ENCODE measurements at regions not wholly inside any gene's neighbourhood (a gene's known extent, or its start where the extent isn't known, plus 50 kb on each side); places are given as distances from the start of the nearest gene placed in this dataset.

DNA sequence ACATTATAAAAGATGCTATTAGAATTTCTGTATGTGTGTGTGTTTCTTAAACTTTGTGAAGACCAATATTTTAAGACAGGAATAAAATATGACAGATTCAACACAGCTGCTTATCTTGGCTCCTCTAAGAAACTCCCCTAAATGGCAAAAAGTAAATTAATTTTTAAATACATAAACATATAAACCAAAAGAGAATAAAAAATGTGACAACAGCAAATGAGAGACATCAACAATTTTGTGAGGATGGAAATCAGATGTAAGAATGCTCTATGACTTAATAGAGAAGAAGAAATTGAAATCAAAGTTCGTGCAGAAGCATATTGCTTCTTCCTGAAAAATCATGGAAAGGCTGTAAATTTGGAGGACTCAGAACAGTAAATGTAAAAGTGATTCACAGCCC, 1083.8 kb downstream of the FLRT2 start (continued):
- TF ChIP-seq, protein P1, sequence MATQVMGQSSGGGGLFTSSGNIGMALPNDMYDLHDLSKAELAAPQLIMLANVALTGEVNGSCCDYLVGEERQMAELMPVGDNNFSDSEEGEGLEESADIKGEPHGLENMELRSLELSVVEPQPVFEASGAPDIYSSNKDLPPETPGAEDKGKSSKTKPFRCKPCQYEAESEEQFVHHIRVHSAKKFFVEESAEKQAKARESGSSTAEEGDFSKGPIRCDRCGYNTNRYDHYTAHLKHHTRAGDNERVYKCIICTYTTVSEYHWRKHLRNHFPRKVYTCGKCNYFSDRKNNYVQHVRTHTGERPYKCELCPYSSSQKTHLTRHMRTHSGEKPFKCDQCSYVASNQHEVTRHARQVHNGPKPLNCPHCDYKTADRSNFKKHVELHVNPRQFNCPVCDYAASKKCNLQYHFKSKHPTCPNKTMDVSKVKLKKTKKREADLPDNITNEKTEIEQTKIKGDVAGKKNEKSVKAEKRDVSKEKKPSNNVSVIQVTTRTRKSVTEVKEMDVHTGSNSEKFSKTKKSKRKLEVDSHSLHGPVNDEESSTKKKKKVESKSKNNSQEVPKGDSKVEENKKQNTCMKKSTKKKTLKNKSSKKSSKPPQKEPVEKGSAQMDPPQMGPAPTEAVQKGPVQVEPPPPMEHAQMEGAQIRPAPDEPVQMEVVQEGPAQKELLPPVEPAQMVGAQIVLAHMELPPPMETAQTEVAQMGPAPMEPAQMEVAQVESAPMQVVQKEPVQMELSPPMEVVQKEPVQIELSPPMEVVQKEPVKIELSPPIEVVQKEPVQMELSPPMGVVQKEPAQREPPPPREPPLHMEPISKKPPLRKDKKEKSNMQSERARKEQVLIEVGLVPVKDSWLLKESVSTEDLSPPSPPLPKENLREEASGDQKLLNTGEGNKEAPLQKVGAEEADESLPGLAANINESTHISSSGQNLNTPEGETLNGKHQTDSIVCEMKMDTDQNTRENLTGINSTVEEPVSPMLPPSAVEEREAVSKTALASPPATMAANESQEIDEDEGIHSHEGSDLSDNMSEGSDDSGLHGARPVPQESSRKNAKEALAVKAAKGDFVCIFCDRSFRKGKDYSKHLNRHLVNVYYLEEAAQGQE (IDR thresholded peaks at IDR 0.05; ENCODE audit: unreplicated experiment), result no peak

DNA sequence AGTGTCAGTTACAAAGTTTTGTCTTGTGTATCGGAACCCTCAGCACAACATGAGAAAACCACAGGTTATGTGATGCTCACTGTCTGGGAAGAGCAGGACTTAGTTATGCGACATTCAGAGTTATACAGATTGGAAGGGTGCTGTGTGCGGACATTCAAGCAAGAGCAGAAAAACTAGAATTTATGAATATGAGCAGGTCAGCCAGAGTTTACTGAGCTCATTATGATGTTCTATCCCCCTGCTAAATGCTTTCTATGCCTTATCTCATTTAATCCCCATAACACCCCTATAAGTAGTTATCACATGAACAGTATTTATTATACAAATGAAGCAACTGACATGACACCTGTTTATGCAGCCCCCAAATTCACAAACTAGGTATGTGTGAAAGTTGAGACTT, 1083.2 kb downstream of the FLRT2 start:
- Histone ChIP-seq H3K9me2 (ENCODE audit: insufficient read depth) (no peaks in the 10 kb centered on the region), H2AFZ (no peak overlapping the region), H3K4me1 (ENCODE audit: insufficient read depth) (no peaks in the 10 kb centered on the region), H3K36me3 (ENCODE audit: insufficient read depth) (no peaks in the 10 kb centered on the region), H3K4me3 (no peak overlapping the region), H3K79me2 (replicated peaks; ENCODE audit: insufficient read depth) (no peaks in the 10 kb centered on the region), H3F3A (replicated peaks; ENCODE audit: low read depth) (no peaks in the 10 kb centered on the region), H3K27ac (ENCODE audit: low read depth) (no peak overlapping the region), H4K20me1 (replicated peaks; ENCODE audit: insufficient read depth) (no peaks in the 10 kb centered on the region), H3K27me3 (ENCODE audit: insufficient read depth) (no peaks in the 10 kb centered on the region), H3K4me2 (no peak overlapping the region)
- H3K4me1 Mint-ChIP-seq, result no peaks in the 10 kb centered on the region
- no peak overlapping the region for H3K27ac Mint-ChIP-seq
- H3K9me3 Mint-ChIP-seq, result no peaks in the 10 kb centered on the region; the same call in 2 of the 3 replicates
- H3K4me3 Mint-ChIP-seq, result no peak overlapping the region
- H3K36me3 Mint-ChIP-seq (ENCODE audit: low read depth), result no peaks in the 10 kb centered on the region
- no peaks in the 10 kb centered on the region for H3K27me3 Mint-ChIP-seq (ENCODE audit: insufficient read depth, low read depth, poor library complexity)
- ATAC-seq (no peak), DNase-seq (ENCODE audit: low spot score) (no peak)
- TF ChIP-seq EZH2phosphoT487 (IDR thresholded peaks at IDR 0.05; ENCODE audit: unreplicated experiment), result no peak
- no peak for TF ChIP-seq STAT1 (IDR thresholded peaks at IDR 0.05; ENCODE audit: unreplicated experiment)
- TF ChIP-seq, protein P2, sequence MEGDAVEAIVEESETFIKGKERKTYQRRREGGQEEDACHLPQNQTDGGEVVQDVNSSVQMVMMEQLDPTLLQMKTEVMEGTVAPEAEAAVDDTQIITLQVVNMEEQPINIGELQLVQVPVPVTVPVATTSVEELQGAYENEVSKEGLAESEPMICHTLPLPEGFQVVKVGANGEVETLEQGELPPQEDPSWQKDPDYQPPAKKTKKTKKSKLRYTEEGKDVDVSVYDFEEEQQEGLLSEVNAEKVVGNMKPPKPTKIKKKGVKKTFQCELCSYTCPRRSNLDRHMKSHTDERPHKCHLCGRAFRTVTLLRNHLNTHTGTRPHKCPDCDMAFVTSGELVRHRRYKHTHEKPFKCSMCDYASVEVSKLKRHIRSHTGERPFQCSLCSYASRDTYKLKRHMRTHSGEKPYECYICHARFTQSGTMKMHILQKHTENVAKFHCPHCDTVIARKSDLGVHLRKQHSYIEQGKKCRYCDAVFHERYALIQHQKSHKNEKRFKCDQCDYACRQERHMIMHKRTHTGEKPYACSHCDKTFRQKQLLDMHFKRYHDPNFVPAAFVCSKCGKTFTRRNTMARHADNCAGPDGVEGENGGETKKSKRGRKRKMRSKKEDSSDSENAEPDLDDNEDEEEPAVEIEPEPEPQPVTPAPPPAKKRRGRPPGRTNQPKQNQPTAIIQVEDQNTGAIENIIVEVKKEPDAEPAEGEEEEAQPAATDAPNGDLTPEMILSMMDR (conservative IDR thresholded peaks at IDR 0.05; ENCODE audit: low read depth in 2 of 2), result no peak
- TF ChIP-seq, protein P1 (IDR thresholded peaks at IDR 0.05; ENCODE audit: unreplicated experiment), result no peak
- TF ChIP-seq, protein P3, sequence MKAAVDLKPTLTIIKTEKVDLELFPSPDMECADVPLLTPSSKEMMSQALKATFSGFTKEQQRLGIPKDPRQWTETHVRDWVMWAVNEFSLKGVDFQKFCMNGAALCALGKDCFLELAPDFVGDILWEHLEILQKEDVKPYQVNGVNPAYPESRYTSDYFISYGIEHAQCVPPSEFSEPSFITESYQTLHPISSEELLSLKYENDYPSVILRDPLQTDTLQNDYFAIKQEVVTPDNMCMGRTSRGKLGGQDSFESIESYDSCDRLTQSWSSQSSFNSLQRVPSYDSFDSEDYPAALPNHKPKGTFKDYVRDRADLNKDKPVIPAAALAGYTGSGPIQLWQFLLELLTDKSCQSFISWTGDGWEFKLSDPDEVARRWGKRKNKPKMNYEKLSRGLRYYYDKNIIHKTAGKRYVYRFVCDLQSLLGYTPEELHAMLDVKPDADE (IDR thresholded peaks at IDR 0.05), result no peak
- no peak for TF ChIP-seq ZNF331 (CRISPR knock-in tag; IDR thresholded peaks at IDR 0.05; ENCODE audit: low read depth)
- no peak for TF ChIP-seq JUNB (IDR thresholded peaks at IDR 0.05; ENCODE audit: unreplicated experiment)
- TF ChIP-seq CREB1 (CRISPR knock-in tag; IDR thresholded peaks at IDR 0.05; ENCODE audit: low read depth), result no peak
- TF ChIP-seq EZH2 (IDR thresholded peaks at IDR 0.05; ENCODE audit: low read depth, unreplicated experiment), result no peak
- TF ChIP-seq POLR2AphosphoS5 (IDR thresholded peaks at IDR 0.05; ENCODE audit: low read depth), result no peak
- TF ChIP-seq NANOG (IDR thresholded peaks at IDR 0.05; ENCODE audit: borderline replicate concordance), result no peak

All from GM23338 (cell line).